Spleen (tissue), 11 donors: ENCODE measurements at regions not wholly inside any gene's neighbourhood (a gene's known extent, or its start where the extent isn't known, plus 50 kb on each side); places are given as distances from the start of the nearest gene placed in this dataset.

Source experiments
- DNase-seq: peaks from one replicate; pipeline ENCODE4 v3.0.0-alpha.2; 2020
- H3K27ac ChIP-seq, 8 donors: fragments of 200-600 bp; sonication (generic) in 7 of 8; 1 replicate in 4 of 8; 2 replicates in 4 of 8; pipeline versions ENCODE4 v1.5.0 to v1.8.0; 2016 to 2021; ENCODE audit warnings: inconsistent platforms in 4 of 8, mild to moderate bottlenecking in 4 of 8, moderate library complexity in 1 of 8
- H3K27me3 ChIP-seq, 7 donors: fragments of 200-600 bp; sonication (generic) in 6 of 7; replicated peaks in 1 of 7; 1 replicate in 4 of 7; 2 replicates in 3 of 7; pipeline versions ENCODE4 v1.5.0 to v1.8.0; 2016 to 2021; ENCODE audit warnings: inconsistent platforms in 3 of 7, mild to moderate bottlenecking in 1 of 7
- H3K36me3 ChIP-seq, 6 donors: fragments of 200-600 bp; sonication (generic) in 5 of 6; 1 replicate in 4 of 6; 2 replicates in 2 of 6; pipeline versions ENCODE4 v1.5.0 to v1.8.0; 2016 to 2021; ENCODE audit warnings: inconsistent platforms in 2 of 6
- H3K4me1 ChIP-seq, 6 donors: fragments of 200-600 bp; sonication (generic) in 5 of 6; 1 replicate in 3 of 6; 2 replicates in 3 of 6; pipeline versions ENCODE4 v1.5.0 to v1.8.0; 2016 to 2021; ENCODE audit warnings: inconsistent platforms in 3 of 6
- H3K4me3 ChIP-seq, 8 donors: fragments of 200-600 bp; sonication (generic) in 7 of 8; 1 replicate in 4 of 8; 2 replicates in 4 of 8; pipeline versions ENCODE4 v1.5.0 to v1.8.0; 2016 to 2021; ENCODE audit warnings: inconsistent platforms in 4 of 8, mild to moderate bottlenecking in 4 of 8, moderate library complexity in 2 of 8
- H3K9me3 ChIP-seq, 8 donors: fragments of 200-600 bp; sonication (generic) in 7 of 8; 1 replicate in 4 of 8; 2 replicates in 4 of 8; pipeline versions ENCODE4 v1.5.0 to v1.8.0; 2016 to 2021; ENCODE audit warnings: inconsistent platforms in 4 of 8
- CTCF ChIP-seq, 11 experiments: fragments of 200-600 bp in 7 of 11; fragments of 450-650 bp in 4 of 11; sonication (generic) in 4 of 11; IDR thresholded peaks in 8 of 11; conservative IDR thresholded peaks in 3 of 11; 1 replicate in 7 of 11; 2 replicates in 4 of 11; pipeline versions ENCODE4 v1.4.0 to v1.8.0; 2016 to 2021; ENCODE audit warnings: antibody characterized with exemption in 11 of 11, inconsistent platforms in 4 of 11, mild to moderate bottlenecking in 1 of 11
- POLR2A ChIP-seq, 3 donors: fragments of 450-650 bp; IDR thresholded peaks; one replicate each; pipeline ENCODE4 v1.5.1; 2017; ENCODE audit warnings: antibody characterized with exemption in 3 of 3, mild to moderate bottlenecking in 1 of 3
- POLR2AphosphoS5 ChIP-seq, 3 donors: sonication (generic); formaldehyde crosslinking; IDR thresholded peaks; one replicate each; pipeline ENCODE4 v1.5.1; 2017; ENCODE audit warnings: antibody characterized with exemption in 3 of 3
- WGBS, 5 donors: extraction: QIAGEN DNeasy Blood & Tissue Kit in 3 of 5; methylation state at CpG; one replicate each; pipeline versions ENCODE4 v1.1.5 to v1.1.7; 2013 to 2018; 5-methylcytosine and 5-hydroxymethylcytosine counted together
- intact Hi-C: fragments of 100-400 bp; cut with DNase I; formaldehyde crosslinking; loops from one replicate; pipeline ENCODE4 v1.15.0; 2023; ENCODE audit warnings: low total_unique reads
- donor health status: healthy with polysubstance abuse.
- donor health status: DM: no; HTN: no; CAD: no; lungs with moderate emphysema.
- donor health status: DM: no; HTN: no; CAD: no.
- donor health status: Bipolar disorder and iron deficiency.
- donor health status: healthy.
- donor health status: DM: no; HTN: no; CAD: no.
- donor health status: DM: yes; HTN: yes; CAD: no.

- H3K4me3 ChIP-seq: no peak overlapping the region
- peaks cover 0 to 4% (median 0%) of the 10 kb centered on the region in 8 donors for H3K9me3 ChIP-seq
- TF ChIP-seq CTCF (IDR thresholded peaks at IDR 0.05 in 8 of 11, conservative IDR thresholded peaks at IDR 0.05 in 3 of 11) (no peak), POLR2AphosphoS5 (IDR thresholded peaks at IDR 0.05) (no peak), POLR2A (IDR thresholded peaks at IDR 0.05) (no peak)
- intact Hi-C loops: no loop called here
- H3K4me1 ChIP-seq: peaks cover 25 to 77% (median 42%) of the 10 kb centered on the region in 6 donors
- H3K27me3 ChIP-seq: no peaks in the 10 kb centered on the region
- 89 to 99% (median 93%) methylated on average over 10 of the region's 10 CpGs for WGBS, 5 donors
- DNase-seq: peak; percentile 66
- H3K27ac ChIP-seq: peak overlapping the region in 1 of 8 donors; percentile 85
- H3K36me3 ChIP-seq: no peaks in the 10 kb centered on the region
Measured at GRCh38 chr15:70502529-70502928, 260.8 kb downstream of the UACA start.

- intact Hi-C loops: no loop called here
- H3K36me3 ChIP-seq: no peaks in the 10 kb centered on the region
- peak; percentile 41 for DNase-seq
- no peak overlapping the region for H3K27ac ChIP-seq
- no peaks in the 10 kb centered on the region for H3K9me3 ChIP-seq
- WGBS, 5 donors: 83 to 93% (median 84%) methylated on average over 4 of the region's 4 CpGs
- TF ChIP-seq CTCF (IDR thresholded peaks at IDR 0.05 in 8 of 11, conservative IDR thresholded peaks at IDR 0.05 in 3 of 11) (no peak), POLR2AphosphoS5 (IDR thresholded peaks at IDR 0.05) (no peak), POLR2A (IDR thresholded peaks at IDR 0.05) (no peak)
- H3K27me3 ChIP-seq: no peaks in the 10 kb centered on the region
- H3K4me3 ChIP-seq: no peak overlapping the region
- peaks cover 25 to 70% (median 42%) of the 10 kb centered on the region in 6 donors for H3K4me1 ChIP-seq
Measured at GRCh38 chr15:70501849-70502248, 261.5 kb downstream of the UACA start.

- no peaks in the 10 kb centered on the region for H3K9me3 ChIP-seq
- H3K27me3 ChIP-seq: no peaks in the 10 kb centered on the region
- TF ChIP-seq CTCF (IDR thresholded peaks at IDR 0.05 in 8 of 11, conservative IDR thresholded peaks at IDR 0.05 in 3 of 11) (no peak), POLR2AphosphoS5 (IDR thresholded peaks at IDR 0.05) (no peak), POLR2A (IDR thresholded peaks at IDR 0.05) (no peak)
- intact Hi-C loops: no loop called here
- H3K36me3 ChIP-seq: no peaks in the 10 kb centered on the region
- no peak overlapping the region for H3K27ac ChIP-seq
- peaks cover 25 to 65% (median 40%) of the 10 kb centered on the region in 6 donors for H3K4me1 ChIP-seq
- H3K4me3 ChIP-seq: no peak overlapping the region
- WGBS, 5 donors: 82 to 92% (median 85%) methylated on average over 8 of the region's 8 CpGs
- DNase-seq: peak; percentile 51
Measured at GRCh38 chr15:70501121-70501727, 262.1 kb downstream of the UACA start.

- Histone ChIP-seq H3K36me3 (no peaks in the 10 kb centered on the region), H3K9me3 (no peaks in the 10 kb centered on the region), H3K4me1 (peaks cover 17 to 65% (median 29%) of the 10 kb centered on the region in 6 donors), H3K27ac (no peak overlapping the region), H3K27me3 (no peaks in the 10 kb centered on the region), H3K4me3 (no peak overlapping the region)
- WGBS, 5 donors: 78 to 96% (median 91%) methylated on average over 4 of the region's 4 CpGs
- DNase-seq: peak; percentile 8
- intact Hi-C loops: no loop called here
- no peak for TF ChIP-seq CTCF (IDR thresholded peaks at IDR 0.05 in 8 of 11, conservative IDR thresholded peaks at IDR 0.05 in 3 of 11)
- no peak for TF ChIP-seq POLR2AphosphoS5 (IDR thresholded peaks at IDR 0.05)
- TF ChIP-seq POLR2A (IDR thresholded peaks at IDR 0.05): no peak
Measured at GRCh38 chr15:70499791-70500190, 263.6 kb downstream of the UACA start.
